ENCODE measurements at regions not wholly inside any gene's neighbourhood (a gene's known extent, or its start where the extent isn't known, plus 50 kb on each side); places are given as distances from the start of the nearest gene placed in this dataset.

GRCh38 chr6:14206391-14206790 lies 88.8 kb downstream of the CD83 start:
- in situ Hi-C loops (cut with HindIII; ENCODE audit: low sequenced_read_pairs), result loop anchor here (25.0 kb wide), 1 partner anchor 1056 kb away; no protein-coding TSS in a partner anchor
- TF ChIP-seq CTCF (IDR thresholded peaks at IDR 0.05; ENCODE audit: low read depth, low read length, missing control alignments), result no peak
- no peak overlapping the region for H3K4me3 ChIP-seq (ENCODE audit: low read depth, low read length)
- no peak for DNase-seq (ENCODE audit: low read depth)

- TF ChIP-seq CTCF (IDR thresholded peaks at IDR 0.05; ENCODE audit: low read depth, low read length, missing control alignments), result no peak
- H3K4me3 ChIP-seq (ENCODE audit: low read depth, low read length), result no peak overlapping the region
- in situ Hi-C loops (cut with HindIII; ENCODE audit: low sequenced_read_pairs), result loop anchor here (25.0 kb wide), 1 partner anchor 1055 kb away; no protein-coding TSS in a partner anchor
- no peak for DNase-seq (ENCODE audit: low read depth)
Observed at GRCh38 chr6:14207448-14207847, 89.9 kb downstream of the CD83 start.

- no peak for TF ChIP-seq CTCF (IDR thresholded peaks at IDR 0.05; ENCODE audit: low read depth, low read length, missing control alignments)
- in situ Hi-C loops (cut with HindIII; ENCODE audit: low sequenced_read_pairs), result loop anchor here (25.0 kb wide), 1 partner anchor 1053 kb away; no protein-coding TSS in a partner anchor
Observed at GRCh38 chr6:14209000-14209399, 91.4 kb downstream of the CD83 start.

GRCh38 chr6:14210077-14210476 lies 92.5 kb downstream of the CD83 start:
- no peak for TF ChIP-seq CTCF (IDR thresholded peaks at IDR 0.05; ENCODE audit: low read depth, low read length, missing control alignments)
- in situ Hi-C loops (cut with HindIII; ENCODE audit: low sequenced_read_pairs), result loop anchor here (25.0 kb wide), 1 partner anchor 1052 kb away; no protein-coding TSS in a partner anchor
- no peak for DNase-seq (ENCODE audit: low read depth)
- no peak overlapping the region for H3K4me3 ChIP-seq (ENCODE audit: low read depth, low read length)

More at GRCh38 chr6:14209000-14209399, 91.4 kb downstream of the CD83 start:
- DNase-seq (ENCODE audit: low read depth), result no peak
- H3K4me3 ChIP-seq (ENCODE audit: low read depth, low read length), result no peak overlapping the region

- in situ Hi-C loops (cut with HindIII; ENCODE audit: low sequenced_read_pairs), result loop anchor here (25.0 kb wide), 1 partner anchor 1051 kb away; no protein-coding TSS in a partner anchor
- H3K4me3 ChIP-seq (ENCODE audit: low read depth, low read length), result peak overlapping the region; percentile 73
- TF ChIP-seq CTCF (IDR thresholded peaks at IDR 0.05; ENCODE audit: low read depth, low read length, missing control alignments), result peak; percentile 40
- DNase-seq (ENCODE audit: low read depth), result peak; percentile 63
Observed at GRCh38 chr6:14210663-14211561, 93.3 kb downstream of the CD83 start.

- no peak for TF ChIP-seq CTCF (IDR thresholded peaks at IDR 0.05; ENCODE audit: low read depth, low read length, missing control alignments)
- peak overlapping the region; percentile 52 for H3K4me3 ChIP-seq (ENCODE audit: low read depth, low read length)
- in situ Hi-C loops (cut with HindIII; ENCODE audit: low sequenced_read_pairs), result loop anchor here (25.0 kb wide), 1 partner anchor 1051 kb away; no protein-coding TSS in a partner anchor
- no peak for DNase-seq (ENCODE audit: low read depth)
Observed at GRCh38 chr6:14211562-14211942, 94.0 kb downstream of the CD83 start.

All from astrocyte of the cerebellum (primary cell).